Endothelial cell of umbilical vein (primary cell): ENCODE measurements at regions not wholly inside any gene's neighbourhood (a gene's known extent, or its start where the extent isn't known, plus 50 kb on each side); places are given as distances from the start of the nearest gene placed in this dataset.

Source experiments
- CTCF ChIP-seq, 2 donors: IDR thresholded peaks; 1 replicate in 1 of 2; 2 replicates in 1 of 2; pipeline ENCODE4 v1.5.1; 2011; ENCODE audit warnings: low read length in 2 of 2, mild to moderate bottlenecking in 2 of 2, moderate library complexity in 2 of 2, control low read depth in 1 of 2, inconsistent platforms in 1 of 2, low read depth in 1 of 2; ENCODE audit not compliant: insufficient read depth in 1 of 2; ENCODE audit errors: extremely low read depth in 1 of 2
- FOS ChIP-seq: IDR thresholded peaks from 2 replicates; pipeline ENCODE4 v1.6.1; 2011; ENCODE audit warnings: mild to moderate bottlenecking, low read length, moderate library complexity, borderline replicate concordance; ENCODE audit not compliant: insufficient read depth
- POLR2AphosphoS5 ChIP-seq: IDR thresholded peaks from 2 replicates; pipeline ENCODE4 v1.6.1; 2012; ENCODE audit warnings: low read depth, mild to moderate bottlenecking, control low read depth, low read length, moderate library complexity; ENCODE audit not compliant: insufficient read depth

GRCh38 chr20:47988676-47989075, 203.4 kb upstream of the SULF2 start:
- TF ChIP-seq CTCF (IDR thresholded peaks at IDR 0.05; ENCODE audit: extremely low read depth in 1 of 2, insufficient read depth in 1 of 2, low read depth in 1 of 2, low read length in 2 of 2) (no peak), FOS (no peak), POLR2AphosphoS5 (no peak)
